ENCODE measurements at regions not wholly inside any gene's neighbourhood (a gene's known extent, or its start where the extent isn't known, plus 50 kb on each side); places are given as distances from the start of the nearest gene placed in this dataset.

- no peak for DNase-seq (ENCODE audit: low spot score)
- peak; percentile 61 for ATAC-seq
These were observed 225.3 kb upstream of the CLINT1 start for GRCh38 chr5:158084292-158084691.

GRCh38 chr5:158082696-158083287, 223.8 kb upstream of the CLINT1 start:
- ATAC-seq (no peak), DNase-seq (ENCODE audit: low spot score) (no peak)

DNA sequence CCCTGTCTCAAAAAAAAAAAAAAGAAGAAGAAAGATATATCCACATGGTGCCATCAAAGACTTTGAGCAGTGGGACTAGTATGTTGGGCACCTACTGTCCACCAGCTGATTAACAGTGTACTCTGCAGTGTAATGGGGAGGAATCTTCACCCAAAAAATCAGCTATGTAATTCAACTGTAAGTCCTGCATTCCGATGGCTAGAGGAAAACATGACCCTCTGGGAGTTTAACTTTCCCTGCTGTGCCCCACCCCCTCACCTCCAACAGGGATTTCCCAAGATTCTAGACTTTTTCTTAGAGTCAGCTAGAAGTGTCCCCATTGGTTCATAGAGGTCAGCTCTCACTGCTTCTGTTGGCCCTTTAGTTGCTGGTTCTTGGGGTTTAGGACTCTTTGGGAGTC, 221.2 kb upstream of the CLINT1 start:
- DNase-seq (ENCODE audit: low spot score) = no peak
- no peak for ATAC-seq

DNA sequence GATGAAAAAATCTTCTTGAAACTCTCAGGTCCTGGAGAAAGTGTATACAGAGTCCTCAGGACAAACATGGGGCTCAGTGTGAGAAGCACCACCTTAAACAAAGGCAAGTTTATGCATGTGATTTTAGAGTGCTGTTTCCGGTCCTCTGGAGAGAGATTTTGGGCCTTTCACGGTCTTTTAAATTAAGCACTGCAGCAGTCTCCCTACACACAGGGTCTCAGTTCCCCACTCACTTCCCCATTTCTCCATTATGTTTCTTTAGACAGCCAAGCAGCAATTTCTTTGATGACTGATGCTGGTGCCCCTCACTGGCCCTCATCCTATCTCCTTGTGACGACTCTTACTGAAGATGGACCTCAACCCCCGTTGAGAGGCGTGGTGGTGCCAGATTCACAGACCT, 220.2 kb upstream of the CLINT1 start:
- no peak for DNase-seq (ENCODE audit: low spot score)
- no peak for ATAC-seq

GRCh38 chr5:158074992-158075769, 216.2 kb upstream of the CLINT1 start:
- peak; percentile 57 for DNase-seq (ENCODE audit: low spot score)
- ATAC-seq = peak; percentile 99

DNA sequence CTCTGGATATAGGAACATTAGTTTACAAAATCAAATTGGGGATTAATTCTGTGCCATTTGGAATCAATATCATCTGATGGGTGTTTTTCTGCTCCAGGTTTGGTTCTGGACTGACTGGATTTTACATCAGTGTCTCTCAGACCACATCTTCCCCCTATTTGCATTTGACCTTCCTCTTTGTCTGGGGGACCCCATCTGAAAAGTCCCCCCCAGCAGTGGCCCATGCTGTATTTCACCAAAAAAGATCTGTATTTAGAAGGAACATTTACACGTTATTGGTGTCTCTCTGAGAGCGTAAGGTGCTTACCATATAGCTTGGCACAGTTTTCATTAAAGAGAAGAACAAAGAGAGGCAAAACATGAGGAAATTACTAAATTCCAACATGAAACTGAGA, 215.6 kb upstream of the CLINT1 start:
- ATAC-seq = no peak

DNA sequence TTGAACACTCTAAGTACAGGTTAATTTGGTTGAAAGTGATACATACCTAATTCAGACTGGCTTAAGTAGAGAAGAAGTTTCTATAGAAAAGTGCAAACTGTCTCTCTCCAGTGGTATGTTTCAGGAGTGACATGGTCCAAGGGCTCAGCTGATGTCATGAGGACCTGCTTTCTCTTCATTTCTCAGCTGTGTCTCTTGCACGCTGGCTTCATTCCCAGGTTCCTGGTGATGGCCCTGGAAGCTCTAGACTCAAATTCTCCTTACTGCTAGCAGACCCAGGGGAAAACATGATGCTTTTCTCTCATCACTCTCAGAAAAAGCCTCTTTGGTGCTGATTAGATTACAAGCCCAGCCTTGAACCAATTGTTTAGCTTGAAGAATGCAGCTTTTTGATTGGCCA, 211.9 kb upstream of the CLINT1 start:
- ATAC-seq (no peak), DNase-seq (ENCODE audit: low spot score) (no peak)

More for the DNA sequence above, 215.6 kb upstream of the CLINT1 start:
- DNase-seq (ENCODE audit: low spot score) = no peak

DNA sequence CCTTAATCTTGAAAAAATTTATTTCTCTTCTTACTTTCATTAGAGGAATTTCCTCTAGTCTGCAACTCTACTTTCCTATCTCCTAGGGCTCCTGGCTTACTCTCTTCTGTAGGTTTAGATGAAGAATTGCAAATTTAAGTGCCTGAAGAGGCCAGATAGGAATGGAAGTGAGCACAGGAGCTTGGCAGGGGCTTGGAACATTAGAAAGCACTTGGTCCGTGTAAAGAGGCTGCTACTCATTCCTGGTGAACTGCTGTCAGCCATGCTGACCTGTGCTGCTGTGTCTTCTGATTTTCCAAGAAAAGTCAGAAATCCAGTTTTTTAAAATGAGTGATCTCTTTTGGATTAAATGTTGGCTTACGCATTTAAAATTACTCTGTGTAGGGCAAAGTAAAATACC, 210.9 kb upstream of the CLINT1 start:
- no peak for ATAC-seq

DNA sequence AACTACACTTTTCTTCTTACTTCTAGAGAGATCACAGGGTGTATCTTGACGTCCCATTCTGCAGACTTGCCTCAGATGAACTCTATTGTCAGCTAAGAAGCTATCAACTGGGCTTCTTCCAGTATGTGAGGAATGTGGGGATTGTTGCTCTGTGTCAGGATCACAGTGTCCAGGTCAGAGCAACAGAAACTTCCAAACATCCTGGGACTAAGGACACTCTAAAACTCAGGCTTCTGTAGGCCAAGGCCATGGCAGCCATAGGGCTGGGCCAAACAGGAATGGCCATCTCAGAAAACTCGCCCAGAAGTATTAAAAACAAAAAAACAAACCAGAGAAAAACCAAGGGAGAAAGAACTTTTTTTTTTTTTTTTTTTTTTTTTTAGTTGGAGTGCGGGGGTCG, 210.0 kb upstream of the CLINT1 start:
- DNase-seq (ENCODE audit: low spot score) = no peak
- ATAC-seq = no peak

More for the DNA sequence above, 210.9 kb upstream of the CLINT1 start:
- no peak for DNase-seq (ENCODE audit: low spot score)

- ATAC-seq = no peak
- DNase-seq (ENCODE audit: low spot score) = no peak
These were observed 207.1 kb upstream of the CLINT1 start for GRCh38 chr5:158066076-158066475.

- no peak for DNase-seq (ENCODE audit: low spot score)
- ATAC-seq = peak; percentile 45
These were observed 205.6 kb upstream of the CLINT1 start for GRCh38 chr5:158064334-158065123.

GRCh38 chr5:158063052-158063451, 204.1 kb upstream of the CLINT1 start:
- DNase-seq (ENCODE audit: low spot score) (no peak), ATAC-seq (no peak)

GRCh38 chr5:158061451-158061850, 202.5 kb upstream of the CLINT1 start:
- DNase-seq (ENCODE audit: low spot score) (no peak), ATAC-seq (no peak)

DNA sequence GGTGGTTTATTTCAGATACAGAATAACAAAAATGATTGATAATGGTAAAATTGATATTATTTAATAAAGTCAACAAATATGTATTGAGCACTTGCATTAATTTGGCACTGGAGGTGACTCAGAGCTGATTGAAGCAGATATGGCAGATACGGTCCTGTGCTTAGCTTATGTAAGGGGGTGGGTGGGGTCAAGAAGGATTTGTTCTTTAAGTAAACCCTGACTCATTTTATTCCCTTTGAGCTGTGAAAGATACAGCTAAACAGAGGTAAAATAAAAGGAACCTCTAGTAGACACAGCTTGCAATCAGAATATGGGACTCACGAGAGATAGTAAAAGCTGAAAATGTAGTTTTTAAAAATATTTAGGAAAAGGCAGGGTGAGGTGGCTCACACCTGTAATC, 201.3 kb upstream of the CLINT1 start:
- DNase-seq (ENCODE audit: low spot score) (no peak), ATAC-seq (no peak)

GRCh38 chr5:158058208-158059120, 199.5 kb upstream of the CLINT1 start:
- DNase-seq (ENCODE audit: low spot score) (no peak), ATAC-seq (no peak)

- no peak for ATAC-seq
- DNase-seq (ENCODE audit: low spot score) = no peak
These were observed 197.3 kb upstream of the CLINT1 start for GRCh38 chr5:158056130-158056825.

GRCh38 chr5:158055111-158055501, 196.2 kb upstream of the CLINT1 start:
- DNase-seq (ENCODE audit: low spot score) (no peak), ATAC-seq (no peak)

- DNase-seq (ENCODE audit: low spot score) (no peak), ATAC-seq (no peak)
These were observed 195.5 kb upstream of the CLINT1 start for GRCh38 chr5:158054223-158055110.

DNA sequence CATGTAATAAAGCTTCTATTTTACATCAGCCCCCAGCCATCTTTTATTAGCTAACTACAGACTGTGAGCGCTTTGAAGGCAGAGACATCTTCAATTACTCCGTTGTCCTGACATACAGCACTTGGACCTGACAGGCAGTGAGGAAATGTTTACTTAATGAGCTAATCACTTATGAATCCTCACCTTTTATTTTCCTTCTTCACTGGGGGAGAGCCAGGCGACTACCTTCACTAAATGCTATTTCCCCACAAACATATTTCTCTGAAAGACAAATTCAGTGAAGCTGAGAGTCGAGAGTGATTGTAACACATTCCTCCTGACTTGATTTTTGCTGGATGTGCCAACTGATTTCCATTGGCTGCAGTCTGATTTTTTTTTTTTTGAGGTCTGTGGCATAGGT, 192.1 kb upstream of the CLINT1 start:
- no peak for ATAC-seq

More for the DNA sequence above, 192.1 kb upstream of the CLINT1 start:
- no peak for DNase-seq (ENCODE audit: low spot score)

All from left lobe of liver (tissue), 2 donors.